HG03135 (cell line): ENCODE measurements at regions not wholly inside any gene's neighbourhood (a gene's known extent, or its start where the extent isn't known, plus 50 kb on each side); places are given as distances from the start of the nearest gene placed in this dataset.

ENCODE experiments used
- ATAC-seq: cut with Tn5 transposase; IDR thresholded peaks from one replicate; pipeline ENCODE4 v1.9.1; 2021; ENCODE audit warnings: mild to moderate bottlenecking, moderate library complexity; ENCODE audit not compliant: unreplicated experiment

GRCh38 chr5:20590356-20590755, 602.4 kb upstream of the CDH18 start:
- no peak for ATAC-seq

GRCh38 chr5:20575571-20575970, 587.6 kb upstream of the CDH18 start:
- no peak for ATAC-seq

GRCh38 chr5:20574576-20574975, 586.6 kb upstream of the CDH18 start:
- no peak for ATAC-seq

GRCh38 chr5:20572614-20573013, 584.6 kb upstream of the CDH18 start:
- no peak for ATAC-seq

- no peak for ATAC-seq
Observed at GRCh38 chr5:20570486-20570885, 582.5 kb upstream of the CDH18 start.

- ATAC-seq, result no peak
Observed at GRCh38 chr5:20562544-20562943, 574.5 kb upstream of the CDH18 start.

GRCh38 chr5:20559845-20560244, 571.8 kb upstream of the CDH18 start:
- ATAC-seq, result no peak

GRCh38 chr5:20556115-20556763, 568.2 kb upstream of the CDH18 start:
- ATAC-seq, result no peak

GRCh38 chr5:20555034-20555433, 567.0 kb upstream of the CDH18 start:
- ATAC-seq, result no peak

GRCh38 chr5:20554001-20554400, 566.0 kb upstream of the CDH18 start:
- ATAC-seq, result no peak

GRCh38 chr5:20537911-20538703, 550.1 kb upstream of the CDH18 start:
- no peak for ATAC-seq

GRCh38 chr5:20536813-20537212, 548.8 kb upstream of the CDH18 start:
- ATAC-seq, result no peak

GRCh38 chr5:20536341-20536740, 548.3 kb upstream of the CDH18 start:
- ATAC-seq, result no peak

GRCh38 chr5:20528471-20528870, 540.5 kb upstream of the CDH18 start:
- ATAC-seq, result no peak

- ATAC-seq, result no peak
Observed at GRCh38 chr5:20524991-20525529, 537.1 kb upstream of the CDH18 start.

- no peak for ATAC-seq
Observed at GRCh38 chr5:20522905-20523482, 535.0 kb upstream of the CDH18 start.

GRCh38 chr5:20515606-20516005, 527.6 kb upstream of the CDH18 start:
- no peak for ATAC-seq

GRCh38 chr5:20514145-20514544, 526.1 kb upstream of the CDH18 start:
- ATAC-seq, result no peak

- no peak for ATAC-seq
Observed at GRCh38 chr5:20500546-20500945, 512.5 kb upstream of the CDH18 start.

- ATAC-seq, result no peak
Observed at GRCh38 chr5:20498926-20499325, 510.9 kb upstream of the CDH18 start.

- no peak for ATAC-seq
Observed at GRCh38 chr5:20498102-20498501, 510.1 kb upstream of the CDH18 start.

- ATAC-seq, result no peak
Observed at GRCh38 chr5:20497356-20497755, 509.4 kb upstream of the CDH18 start.
